WTC11 (cell line): ENCODE measurements at regions not wholly inside any gene's neighbourhood (a gene's known extent, or its start where the extent isn't known, plus 50 kb on each side); places are given as distances from the start of the nearest gene placed in this dataset.

Source experiments
- CTCF ChIP-seq: fragments of 200-600 bp; IDR thresholded peaks from 2 replicates; pipeline ENCODE4 v1.8.0; 2022; ENCODE audit warnings: antibody characterized with exemption
- E2F5 ChIP-seq: sonication (generic); formaldehyde crosslinking; IDR thresholded peaks from 2 replicates; pipeline ENCODE4 v1.8.1; 2022; ENCODE audit warnings: mild to moderate bottlenecking, moderate library complexity, missing genetic modification reagents
- ETV6 ChIP-seq: sonication (generic); formaldehyde crosslinking; IDR thresholded peaks from 2 replicates; pipeline ENCODE4 v1.8.1; 2022; ENCODE audit warnings: mild to moderate bottlenecking, missing genetic modification reagents
- FOXP1 ChIP-seq: sonication (generic); formaldehyde crosslinking; IDR thresholded peaks from 2 replicates; pipeline ENCODE4 v1.8.0; 2022; ENCODE audit warnings: missing genetic modification reagents, mild to moderate bottlenecking, moderate library complexity, borderline replicate concordance
- JUN ChIP-seq: sonication (generic); formaldehyde crosslinking; IDR thresholded peaks from 2 replicates; pipeline ENCODE4 v1.8.0; 2023; ENCODE audit warnings: mild to moderate bottlenecking, missing genetic modification reagents
- MAX ChIP-seq: sonication (generic); formaldehyde crosslinking; IDR thresholded peaks from 2 replicates; pipeline ENCODE4 v1.8.0; 2022; ENCODE audit warnings: mild to moderate bottlenecking, missing genetic modification reagents
- ZNF121 ChIP-seq: sonication (generic); formaldehyde crosslinking; IDR thresholded peaks from 2 replicates; pipeline ENCODE4 v1.8.0; 2023; ENCODE audit warnings: missing genetic modification reagents
- TF ChIP-seq, protein P1 (sequence below): sonication (generic); formaldehyde crosslinking; IDR thresholded peaks from 2 replicates; pipeline ENCODE4 v1.8.1; 2023; ENCODE audit warnings: mild to moderate bottlenecking, missing genetic modification reagents, borderline replicate concordance
- TF ChIP-seq, protein P2 (sequence below): sonication (generic); formaldehyde crosslinking; IDR thresholded peaks from 2 replicates; pipeline ENCODE4 v1.8.0; 2022; ENCODE audit warnings: mild to moderate bottlenecking, missing genetic modification reagents

DNA sequence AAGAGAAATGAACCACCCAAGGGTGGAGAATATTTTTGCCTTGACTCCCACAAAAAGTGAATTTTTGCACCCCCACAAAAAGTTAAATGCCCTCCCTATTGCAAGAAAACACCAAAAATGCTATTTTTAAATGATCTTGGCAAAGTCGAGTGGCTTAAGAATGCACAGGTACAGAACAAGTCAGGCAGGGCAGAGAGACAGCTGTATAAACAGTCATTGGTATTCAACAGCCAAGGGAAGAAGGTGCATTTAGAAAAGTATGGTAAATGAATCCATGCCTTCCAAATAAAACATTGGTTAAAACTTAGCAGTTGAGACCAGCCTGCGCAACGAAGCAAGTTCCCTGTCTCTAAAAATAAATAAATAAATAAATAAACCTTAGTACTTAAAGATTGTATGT lies 169.3 kb downstream of the CHIC2 start:
- TF ChIP-seq JUN (CRISPR knock-in tag) (no peak), CTCF (no peak), FOXP1 (CRISPR knock-in tag) (no peak), MAX (CRISPR knock-in tag) (no peak), ZNF121 (CRISPR knock-in tag) (no peak), E2F5 (CRISPR knock-in tag) (no peak), ETV6 (CRISPR knock-in tag) (no peak)
- TF ChIP-seq, protein P1, sequence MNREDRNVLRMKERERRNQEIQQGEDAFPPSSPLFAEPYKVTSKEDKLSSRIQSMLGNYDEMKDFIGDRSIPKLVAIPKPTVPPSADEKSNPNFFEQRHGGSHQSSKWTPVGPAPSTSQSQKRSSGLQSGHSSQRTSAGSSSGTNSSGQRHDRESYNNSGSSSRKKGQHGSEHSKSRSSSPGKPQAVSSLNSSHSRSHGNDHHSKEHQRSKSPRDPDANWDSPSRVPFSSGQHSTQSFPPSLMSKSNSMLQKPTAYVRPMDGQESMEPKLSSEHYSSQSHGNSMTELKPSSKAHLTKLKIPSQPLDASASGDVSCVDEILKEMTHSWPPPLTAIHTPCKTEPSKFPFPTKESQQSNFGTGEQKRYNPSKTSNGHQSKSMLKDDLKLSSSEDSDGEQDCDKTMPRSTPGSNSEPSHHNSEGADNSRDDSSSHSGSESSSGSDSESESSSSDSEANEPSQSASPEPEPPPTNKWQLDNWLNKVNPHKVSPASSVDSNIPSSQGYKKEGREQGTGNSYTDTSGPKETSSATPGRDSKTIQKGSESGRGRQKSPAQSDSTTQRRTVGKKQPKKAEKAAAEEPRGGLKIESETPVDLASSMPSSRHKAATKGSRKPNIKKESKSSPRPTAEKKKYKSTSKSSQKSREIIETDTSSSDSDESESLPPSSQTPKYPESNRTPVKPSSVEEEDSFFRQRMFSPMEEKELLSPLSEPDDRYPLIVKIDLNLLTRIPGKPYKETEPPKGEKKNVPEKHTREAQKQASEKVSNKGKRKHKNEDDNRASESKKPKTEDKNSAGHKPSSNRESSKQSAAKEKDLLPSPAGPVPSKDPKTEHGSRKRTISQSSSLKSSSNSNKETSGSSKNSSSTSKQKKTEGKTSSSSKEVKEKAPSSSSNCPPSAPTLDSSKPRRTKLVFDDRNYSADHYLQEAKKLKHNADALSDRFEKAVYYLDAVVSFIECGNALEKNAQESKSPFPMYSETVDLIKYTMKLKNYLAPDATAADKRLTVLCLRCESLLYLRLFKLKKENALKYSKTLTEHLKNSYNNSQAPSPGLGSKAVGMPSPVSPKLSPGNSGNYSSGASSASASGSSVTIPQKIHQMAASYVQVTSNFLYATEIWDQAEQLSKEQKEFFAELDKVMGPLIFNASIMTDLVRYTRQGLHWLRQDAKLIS (CRISPR knock-in tag), result no peak
- TF ChIP-seq, protein P2, sequence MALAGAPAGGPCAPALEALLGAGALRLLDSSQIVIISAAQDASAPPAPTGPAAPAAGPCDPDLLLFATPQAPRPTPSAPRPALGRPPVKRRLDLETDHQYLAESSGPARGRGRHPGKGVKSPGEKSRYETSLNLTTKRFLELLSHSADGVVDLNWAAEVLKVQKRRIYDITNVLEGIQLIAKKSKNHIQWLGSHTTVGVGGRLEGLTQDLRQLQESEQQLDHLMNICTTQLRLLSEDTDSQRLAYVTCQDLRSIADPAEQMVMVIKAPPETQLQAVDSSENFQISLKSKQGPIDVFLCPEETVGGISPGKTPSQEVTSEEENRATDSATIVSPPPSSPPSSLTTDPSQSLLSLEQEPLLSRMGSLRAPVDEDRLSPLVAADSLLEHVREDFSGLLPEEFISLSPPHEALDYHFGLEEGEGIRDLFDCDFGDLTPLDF (CRISPR knock-in tag), result no peak
